T-helper 2 cell treated with Interferon-gamma antibody and Interleukin-4, amounts not matched to agents 5 μg/mL and 100 μg/mL, for 36 hours (primary cell): ENCODE measurements at regions not wholly inside any gene's neighbourhood (a gene's known extent, or its start where the extent isn't known, plus 50 kb on each side); places are given as distances from the start of the nearest gene placed in this dataset.
"Not testable (repeated sequence)": the region's sequence is repeated elsewhere in the genome, so short reads cannot be mapped to it uniquely, and the experiment has no call there.

Experiments used
- DNase-seq: peaks from one replicate; pipeline ENCODE4 v3.0.0; 2021; ENCODE audit warnings: low spot score
- H3K27ac Mint-ChIP-seq: one replicate; pipeline ENCODE4 v1.8.0; 2021; ENCODE audit warnings: mild to moderate bottlenecking, mixed read lengths
- H3K27me3 Mint-ChIP-seq: one replicate; pipeline ENCODE4 v1.8.0; 2021; ENCODE audit warnings: low read depth, mixed read lengths
- H3K36me3 Mint-ChIP-seq: one replicate; pipeline ENCODE4 v1.8.0; 2021; ENCODE audit warnings: low read depth, mixed read lengths
- H3K4me1 Mint-ChIP-seq: one replicate; pipeline ENCODE4 v1.8.0; 2021; ENCODE audit warnings: low read depth, mixed read lengths
- H3K4me3 Mint-ChIP-seq: one replicate; pipeline ENCODE4 v1.8.0; 2022; ENCODE audit warnings: mild to moderate bottlenecking, moderate library complexity, mixed read lengths
- H3K9me3 Mint-ChIP-seq: one replicate; pipeline ENCODE4 v1.8.0; 2021; ENCODE audit warnings: mixed read lengths

DNA sequence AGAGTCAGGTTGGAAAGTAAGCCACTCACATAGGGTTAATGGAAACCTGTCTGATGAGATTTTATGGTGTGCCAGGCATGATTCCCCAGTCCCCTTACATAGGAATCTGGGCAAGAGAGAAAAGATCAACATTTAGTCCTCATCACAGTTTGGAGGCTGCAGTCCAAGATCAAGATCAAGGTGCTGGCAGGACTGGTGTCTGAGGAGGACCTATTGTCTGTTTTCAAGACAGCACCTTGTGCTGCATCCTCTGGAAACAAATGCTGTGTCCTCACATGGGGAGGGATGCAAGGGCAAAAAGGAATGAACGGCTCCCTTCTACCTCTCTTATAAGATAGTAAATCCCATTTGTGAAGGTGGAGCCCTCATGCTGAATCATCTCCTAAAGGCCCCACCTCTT, 244.8 kb upstream of the GALNT17 start:
- Mint-ChIP-seq H3K27ac (no peak overlapping the region), H3K27me3 (no peaks in the 10 kb centered on the region), H3K9me3 (peaks cover 43% of the 10 kb centered on the region), H3K4me3 (no peak overlapping the region), H3K4me1 (no peaks in the 10 kb centered on the region), H3K36me3 (no peaks in the 10 kb centered on the region)
- DNase-seq, result no peak

DNA sequence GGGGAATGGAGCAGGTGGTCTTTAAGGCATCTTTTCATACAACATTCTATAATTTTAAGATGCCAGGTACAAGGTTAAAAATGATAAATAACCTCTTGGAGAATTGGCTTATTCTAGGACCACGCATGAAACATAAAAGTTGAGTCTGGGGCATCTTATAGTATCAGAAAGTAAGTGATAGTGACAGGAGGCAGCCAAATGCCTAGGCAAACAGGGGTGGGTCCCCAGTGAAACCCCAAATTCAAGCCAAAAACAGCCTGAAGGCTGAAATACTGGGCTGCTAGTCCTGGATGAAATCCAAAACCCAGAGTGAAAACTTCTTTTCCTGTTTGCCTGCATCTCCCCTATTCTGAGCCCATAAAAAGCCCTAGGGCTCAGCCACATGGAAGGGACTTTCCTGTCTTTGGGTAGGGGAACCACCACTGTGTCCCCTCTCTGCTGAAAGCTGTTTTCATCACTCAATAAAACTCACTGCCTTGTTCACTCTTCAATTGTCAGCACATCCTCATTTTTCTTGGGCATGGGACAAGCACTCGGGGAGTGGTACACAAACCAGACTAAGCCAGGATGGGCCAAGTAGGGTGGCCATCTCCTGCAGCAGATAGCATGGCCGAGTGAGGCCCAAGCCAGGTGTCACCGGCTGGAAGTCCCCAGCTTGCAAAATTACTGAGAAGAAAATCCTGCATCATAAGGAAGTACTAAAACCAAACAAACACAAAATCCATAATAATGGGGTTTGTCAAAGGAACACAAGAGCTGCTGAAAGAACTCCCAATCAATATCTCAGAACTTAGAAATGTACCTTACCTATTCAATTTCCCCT, 241.6 kb upstream of the GALNT17 start:
- Mint-ChIP-seq H3K9me3 (peaks cover 32% of the 10 kb centered on the region), H3K4me1 (no peaks in the 10 kb centered on the region), H3K4me3 (no peak overlapping the region), H3K36me3 (no peaks in the 10 kb centered on the region), H3K27ac (no peak overlapping the region), H3K27me3 (no peaks in the 10 kb centered on the region)
- no peak for DNase-seq

DNA sequence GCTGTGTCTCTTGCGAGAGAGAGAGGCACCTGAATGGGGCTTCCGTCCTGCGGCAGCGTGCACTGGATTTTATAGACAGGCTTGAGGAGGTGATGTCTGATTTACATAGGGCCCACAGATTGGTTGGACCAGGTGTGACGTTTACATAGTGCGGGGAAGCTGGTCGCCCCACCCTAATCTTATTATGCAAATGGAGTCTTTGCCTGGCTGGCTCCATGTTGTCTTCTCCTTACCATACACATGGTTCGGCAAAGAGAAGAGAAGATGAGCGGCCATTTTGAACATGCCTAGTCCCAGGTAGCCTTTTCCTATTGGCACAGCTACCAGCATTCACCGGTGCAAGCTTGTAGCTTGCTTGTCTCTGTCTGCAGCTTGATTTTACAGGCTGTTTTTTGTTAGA, 238.5 kb upstream of the GALNT17 start:
- no peaks in the 10 kb centered on the region for H3K4me1 Mint-ChIP-seq
- DNase-seq, result no peak
- H3K36me3 Mint-ChIP-seq, result no peaks in the 10 kb centered on the region
- no peak overlapping the region for H3K27ac Mint-ChIP-seq
- H3K4me3 Mint-ChIP-seq, result no peak overlapping the region
- peaks cover 31% of the 10 kb centered on the region for H3K9me3 Mint-ChIP-seq
- no peaks in the 10 kb centered on the region for H3K27me3 Mint-ChIP-seq

DNA sequence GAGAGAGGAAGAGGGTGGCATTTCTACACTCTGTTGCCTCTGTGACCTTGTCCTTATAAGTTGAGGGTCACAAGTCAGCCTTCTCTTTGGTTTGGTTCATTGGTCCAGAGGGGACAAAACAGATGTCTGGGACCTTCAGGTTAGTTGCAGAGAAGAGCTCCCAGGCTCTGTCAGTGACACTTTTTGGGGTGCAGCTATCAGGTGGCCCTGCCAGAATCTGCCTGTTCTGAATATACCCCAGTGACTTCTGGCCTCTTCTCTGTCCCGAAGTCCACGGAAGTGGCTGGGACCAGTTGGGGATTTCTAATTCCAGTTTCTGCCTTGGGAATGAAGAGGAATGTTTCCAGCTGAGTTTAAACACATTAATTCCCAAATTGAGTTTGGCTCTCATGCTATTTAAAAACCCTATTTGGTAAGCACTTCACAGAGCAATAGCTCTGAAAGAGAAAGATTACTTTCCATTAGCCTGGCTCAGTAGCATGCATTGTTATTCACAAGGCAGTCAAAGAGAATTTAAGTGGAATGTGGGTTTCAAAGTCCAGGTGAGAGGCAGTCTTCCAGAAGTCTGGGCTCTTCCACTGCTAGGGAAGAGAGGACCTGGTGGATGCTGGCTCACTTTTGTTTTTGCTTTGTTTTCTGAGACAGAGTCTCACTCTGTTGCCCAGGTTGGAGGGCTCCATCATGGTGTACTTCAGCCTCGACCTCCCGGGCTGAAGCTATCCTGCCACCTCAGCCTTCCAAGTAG, 237.8 kb upstream of the GALNT17 start:
- Mint-ChIP-seq H3K4me1 (no peaks in the 10 kb centered on the region), H3K36me3 (no peaks in the 10 kb centered on the region), H3K27me3 (no peaks in the 10 kb centered on the region), H3K9me3 (peaks cover 37% of the 10 kb centered on the region), H3K27ac (no peak overlapping the region), H3K4me3 (no peak overlapping the region)
- no peak for DNase-seq

DNA sequence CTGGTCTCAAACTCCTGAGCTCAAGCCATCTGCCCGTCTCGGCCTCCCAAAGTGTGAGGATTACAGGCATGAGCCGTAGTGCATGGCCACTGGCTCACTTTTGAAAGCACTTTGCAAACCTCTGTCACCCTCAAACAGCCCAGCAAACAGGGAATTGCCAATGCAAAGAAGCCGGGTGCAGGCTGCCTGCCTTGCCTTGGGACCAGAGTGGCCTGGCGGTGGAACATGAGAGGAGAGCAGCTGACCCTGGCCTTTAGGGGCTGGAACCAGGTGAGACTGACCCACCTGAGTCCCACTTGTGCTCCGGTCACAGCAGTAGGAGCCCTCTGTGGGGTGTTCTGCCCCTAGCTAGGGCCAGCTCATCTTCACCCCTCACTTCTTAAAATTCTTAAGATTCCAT, 237.1 kb upstream of the GALNT17 start:
- Mint-ChIP-seq H3K36me3 (no peaks in the 10 kb centered on the region), H3K27me3 (no peaks in the 10 kb centered on the region), H3K4me1 (no peaks in the 10 kb centered on the region), H3K9me3 (peaks cover 33% of the 10 kb centered on the region), H3K4me3 (no peak overlapping the region), H3K27ac (no peak overlapping the region)
- DNase-seq, result no peak

DNA sequence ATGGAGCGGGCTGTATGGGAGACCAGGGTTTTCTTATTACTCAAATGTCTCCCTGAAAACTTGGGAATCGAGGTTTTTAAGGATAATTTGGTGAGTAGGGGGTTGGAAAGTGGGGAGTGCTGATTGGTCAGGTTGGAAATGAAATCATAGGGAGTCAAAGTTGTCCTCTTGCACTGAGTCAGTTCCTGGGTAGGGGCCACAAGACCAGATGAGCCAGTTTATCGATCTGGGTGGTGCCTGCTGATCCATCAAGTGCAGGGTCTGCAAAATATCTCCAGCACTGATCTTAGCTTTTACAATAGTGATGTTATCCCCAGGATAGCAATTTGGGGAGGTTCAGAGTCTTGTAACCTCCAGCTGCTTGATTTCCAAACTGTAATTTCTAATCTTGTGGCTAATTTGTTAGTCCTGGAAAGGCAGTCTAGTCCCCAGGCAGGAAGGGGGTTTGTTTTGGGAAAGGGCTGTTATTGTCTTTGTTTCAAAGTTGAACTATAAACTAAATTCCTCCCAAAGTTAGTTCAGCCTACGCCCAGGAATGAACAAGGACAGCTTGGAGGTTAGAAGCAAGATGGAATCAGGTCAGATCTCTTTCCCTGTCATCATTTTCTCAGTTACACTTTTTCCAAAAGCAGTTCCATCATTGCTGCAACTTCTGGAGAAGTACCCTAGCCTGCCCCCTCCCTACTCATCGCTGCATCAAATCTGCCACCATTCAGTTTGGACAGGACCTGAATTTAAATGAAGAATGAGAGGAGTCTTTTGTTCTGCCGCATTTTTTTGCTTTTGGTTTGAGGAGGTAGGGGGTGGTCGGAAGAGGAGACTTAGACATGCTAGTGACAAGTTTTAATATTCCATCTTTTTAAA, 236.4 kb upstream of the GALNT17 start:
- not testable (repeated sequence) for H3K27ac Mint-ChIP-seq, H3K4me3 Mint-ChIP-seq, H3K27me3 Mint-ChIP-seq, H3K36me3 Mint-ChIP-seq, H3K4me1 Mint-ChIP-seq, DNase-seq
- peaks cover 30% of the 10 kb centered on the region for H3K9me3 Mint-ChIP-seq

DNA sequence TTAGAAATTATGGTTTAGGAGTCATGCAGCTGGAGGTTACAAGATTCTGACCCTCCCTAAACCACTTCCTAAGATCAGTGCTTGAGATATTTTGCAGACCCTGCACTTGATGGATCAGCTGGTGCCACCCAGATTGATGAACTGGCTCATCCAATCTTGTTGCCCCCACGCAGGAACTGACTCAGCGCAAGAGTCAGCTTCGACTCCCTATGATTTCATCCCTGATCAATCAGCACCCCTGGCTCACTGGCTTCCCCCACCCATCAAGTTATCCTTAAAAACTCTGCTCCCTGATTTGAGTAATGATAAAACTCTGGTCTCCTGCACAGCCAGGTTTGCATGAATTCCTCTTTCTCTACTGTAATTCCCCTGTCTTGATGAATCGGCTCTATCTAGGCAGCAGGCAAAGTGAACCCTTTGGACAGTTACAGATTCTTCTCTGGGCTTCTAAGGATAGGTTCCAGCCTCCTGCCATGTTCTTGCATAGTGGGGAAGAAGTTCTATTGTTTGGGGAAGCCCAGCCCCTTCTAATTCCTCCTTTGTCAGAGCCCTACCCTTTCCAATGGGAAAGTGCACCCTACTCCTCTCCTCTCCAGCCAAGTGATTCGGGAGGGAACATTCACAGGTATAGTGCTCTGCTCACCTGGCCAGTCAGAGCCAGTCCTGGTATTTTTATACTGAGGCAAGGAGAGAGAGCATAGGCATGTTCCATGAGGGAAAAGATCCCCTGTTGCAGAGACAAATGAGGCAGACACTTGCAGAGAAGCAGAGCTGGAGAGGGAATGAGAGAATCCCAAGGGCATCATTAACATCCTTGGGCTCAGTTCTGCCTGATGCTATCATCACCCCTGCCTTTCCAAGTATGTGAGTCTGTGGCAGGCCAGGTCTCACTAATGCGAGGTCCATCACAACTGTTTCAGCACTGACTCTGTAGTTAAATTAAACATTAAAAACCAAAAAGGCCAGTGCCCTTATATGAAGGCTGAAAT, 224.4 kb upstream of the GALNT17 start:
- H3K27me3 Mint-ChIP-seq, result no peaks in the 10 kb centered on the region
- no peak for DNase-seq
- no peak overlapping the region for H3K27ac Mint-ChIP-seq
- H3K9me3 Mint-ChIP-seq, result peaks cover 31% of the 10 kb centered on the region
- H3K4me3 Mint-ChIP-seq, result no peak overlapping the region
- H3K4me1 Mint-ChIP-seq, result no peaks in the 10 kb centered on the region
- H3K36me3 Mint-ChIP-seq, result no peaks in the 10 kb centered on the region

DNA sequence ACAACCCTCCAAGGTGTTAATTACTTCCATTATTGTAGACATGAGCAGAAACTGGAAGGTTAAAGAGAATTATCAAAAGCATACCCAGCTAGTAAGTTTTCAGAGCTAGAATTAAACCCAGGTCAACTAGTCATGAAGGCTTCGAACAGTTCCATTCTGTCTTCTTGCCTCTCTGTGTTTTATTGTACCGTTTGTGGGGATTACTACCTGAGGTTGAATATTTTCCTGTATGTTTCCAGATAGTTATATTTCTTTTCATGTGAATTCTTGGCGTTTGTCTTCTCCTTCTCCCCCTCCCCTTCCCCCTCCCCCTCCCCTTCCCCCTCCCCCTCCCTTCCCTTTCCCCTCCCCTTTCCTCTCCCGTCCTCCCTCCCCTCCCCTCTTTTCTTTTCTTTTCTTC, 218.0 kb upstream of the GALNT17 start:
- Mint-ChIP-seq H3K27me3 (no peaks in the 10 kb centered on the region), H3K36me3 (no peaks in the 10 kb centered on the region)

DNA sequence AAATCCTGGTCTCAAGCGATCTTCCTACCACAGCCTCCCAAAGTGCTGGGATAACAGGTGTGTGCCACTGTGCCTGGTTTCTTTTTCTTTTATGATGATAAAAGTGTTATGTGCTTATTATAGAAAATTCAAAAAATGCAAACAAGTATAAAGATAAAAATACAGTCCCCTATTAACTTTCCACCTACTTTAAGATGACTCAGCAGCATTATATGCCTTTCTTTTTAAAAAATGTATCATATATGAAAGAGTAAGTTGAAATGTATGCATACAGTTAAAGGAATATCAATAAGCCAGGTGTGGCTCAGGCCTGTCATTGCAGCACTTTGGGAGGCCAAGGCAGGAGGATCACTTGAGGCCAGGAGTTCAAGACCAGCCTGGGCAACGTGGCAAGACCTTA, 216.9 kb upstream of the GALNT17 start:
- peaks cover 30% of the 10 kb centered on the region for H3K9me3 Mint-ChIP-seq
- H3K36me3 Mint-ChIP-seq, result no peaks in the 10 kb centered on the region
- H3K4me1 Mint-ChIP-seq, result no peaks in the 10 kb centered on the region
- DNase-seq, result no peak
- H3K4me3 Mint-ChIP-seq, result no peak overlapping the region
- no peaks in the 10 kb centered on the region for H3K27me3 Mint-ChIP-seq
- no peak overlapping the region for H3K27ac Mint-ChIP-seq

More for the DNA sequence above, 218.0 kb upstream of the GALNT17 start:
- DNase-seq, result no peak
- H3K4me1 Mint-ChIP-seq, result no peaks in the 10 kb centered on the region
- no peak overlapping the region for H3K4me3 Mint-ChIP-seq
- H3K27ac Mint-ChIP-seq, result no peak overlapping the region
- H3K9me3 Mint-ChIP-seq, result peaks cover 30% of the 10 kb centered on the region

DNA sequence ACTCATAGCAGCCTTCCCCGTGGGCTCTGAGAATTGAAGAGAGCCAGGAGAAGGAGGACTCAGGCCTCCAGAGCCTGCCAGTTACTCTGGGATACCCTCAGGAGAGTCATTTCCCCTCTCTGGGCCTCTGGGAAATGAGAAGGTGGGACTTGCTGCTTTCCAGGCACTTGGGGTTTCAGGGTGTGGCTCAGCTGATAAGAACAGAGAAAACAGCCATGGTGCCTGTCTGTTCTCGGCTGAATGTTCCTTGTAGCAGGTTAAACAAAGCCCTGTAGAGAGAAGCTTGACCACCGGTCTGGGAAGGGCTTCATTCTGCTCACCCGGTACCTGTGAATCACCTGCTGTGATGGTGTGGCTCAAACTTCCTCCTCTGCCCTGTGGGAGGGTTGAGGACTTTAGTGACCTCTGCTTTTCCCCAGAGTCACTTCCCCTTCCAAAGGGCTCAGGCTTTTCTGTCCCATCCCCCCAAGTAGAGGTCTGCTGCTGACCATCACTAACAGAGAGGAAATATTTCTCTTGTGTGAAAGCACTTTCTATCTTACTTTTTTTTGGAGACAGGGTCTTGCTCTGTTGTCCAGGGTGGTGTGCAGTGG, 212.4 kb upstream of the GALNT17 start:
- Mint-ChIP-seq H3K27me3 (no peaks in the 10 kb centered on the region), H3K4me3 (no peak overlapping the region), H3K9me3 (peaks cover 24% of the 10 kb centered on the region), H3K36me3 (no peaks in the 10 kb centered on the region), H3K27ac (no peak overlapping the region), H3K4me1 (no peaks in the 10 kb centered on the region)
- no peak for DNase-seq

DNA sequence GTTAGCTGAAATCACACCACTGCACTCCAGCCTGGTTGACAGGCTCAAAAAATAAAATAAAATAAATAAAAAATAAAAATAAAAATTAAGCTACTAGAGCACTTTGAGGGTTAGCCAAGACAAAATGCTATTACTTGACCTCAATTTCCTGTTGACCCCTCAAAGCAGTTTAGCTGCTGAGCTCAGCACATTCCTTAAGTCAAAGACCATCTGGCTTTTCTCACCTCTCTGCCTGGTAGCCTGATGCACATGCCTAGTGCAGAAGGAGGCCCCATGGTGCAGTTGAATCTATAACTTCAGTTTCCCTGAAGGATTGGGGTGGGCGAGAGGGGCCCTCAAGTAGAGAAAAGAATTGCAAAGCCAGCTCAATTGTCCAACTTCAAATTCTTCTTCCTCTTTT, 211.1 kb upstream of the GALNT17 start:
- Mint-ChIP-seq H3K4me1 (no peaks in the 10 kb centered on the region), H3K36me3 (no peaks in the 10 kb centered on the region), H3K9me3 (peaks cover 24% of the 10 kb centered on the region), H3K4me3 (no peak overlapping the region), H3K27ac (no peak overlapping the region), H3K27me3 (no peaks in the 10 kb centered on the region)
- no peak for DNase-seq

DNA sequence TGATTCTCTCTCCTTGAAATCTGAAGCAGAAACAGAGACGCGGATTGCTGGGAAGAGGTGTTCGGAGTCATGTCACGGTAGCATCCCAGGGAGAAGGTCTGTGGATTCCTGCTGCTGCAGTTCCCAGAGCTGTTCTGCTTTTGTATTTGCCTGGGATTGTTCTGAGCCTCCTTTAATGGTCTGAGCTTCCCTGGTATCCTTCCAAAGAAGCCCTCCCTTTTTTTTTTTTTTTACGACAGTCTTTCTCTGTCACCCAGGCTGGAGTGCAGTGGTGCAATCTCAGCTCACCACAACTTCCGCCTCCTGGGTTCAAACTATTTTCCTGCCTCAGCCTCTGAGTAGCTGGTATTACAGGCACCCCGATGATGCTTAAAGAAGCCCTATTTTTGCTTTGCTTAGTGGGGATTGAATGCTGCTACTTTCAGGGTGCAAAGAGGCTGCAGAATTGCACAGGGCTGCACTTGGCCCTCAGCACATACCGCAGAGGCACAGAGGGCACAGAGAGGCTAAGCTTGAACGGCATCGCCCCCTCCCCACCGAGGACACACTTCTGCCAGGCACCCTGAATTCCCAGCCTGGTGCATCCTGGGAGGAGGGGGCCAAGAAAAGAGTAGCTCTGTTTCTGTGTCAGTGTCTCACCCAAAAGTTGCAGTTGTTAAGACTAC, 208.6 kb upstream of the GALNT17 start:
- no peaks in the 10 kb centered on the region for H3K36me3 Mint-ChIP-seq
- peaks cover 26% of the 10 kb centered on the region for H3K9me3 Mint-ChIP-seq
- DNase-seq, result no peak
- H3K4me3 Mint-ChIP-seq, result no peak overlapping the region
- no peak overlapping the region for H3K27ac Mint-ChIP-seq
- no peaks in the 10 kb centered on the region for H3K27me3 Mint-ChIP-seq
- H3K4me1 Mint-ChIP-seq, result no peaks in the 10 kb centered on the region
